ENCODE measurements at regions not wholly inside any gene's neighbourhood (a gene's known extent, or its start where the extent isn't known, plus 50 kb on each side); places are given as distances from the start of the nearest gene placed in this dataset.
"Not testable (repeated sequence)": the region's sequence is repeated elsewhere in the genome, so short reads cannot be mapped to it uniquely, and the experiment has no call there.

DNA sequence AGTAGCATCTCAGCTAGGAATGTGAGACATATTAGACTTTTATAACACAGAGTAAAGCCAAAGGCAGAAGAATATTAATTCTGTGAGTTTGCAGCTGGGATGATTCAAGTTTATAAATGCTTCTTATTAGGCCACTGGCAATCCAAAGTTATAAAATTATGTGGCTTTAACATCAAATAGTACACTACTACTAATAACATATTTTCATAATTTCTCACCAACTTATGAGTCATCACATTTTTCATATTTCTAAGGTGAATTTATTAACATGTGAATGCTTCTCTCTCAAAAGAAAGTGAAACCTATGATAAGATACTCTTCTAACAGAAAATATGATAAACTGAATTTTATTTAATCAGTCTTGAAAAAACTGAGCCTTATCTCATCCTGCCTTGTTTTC, 1348.2 kb upstream of the ALCAM start:
- H3K36me3 ChIP-seq (ENCODE audit: insufficient read depth, insufficient read length, low read length): no peaks in the 10 kb centered on the region
- no peak overlapping the region for H3K4me3 ChIP-seq (ENCODE audit: insufficient read length, low read depth)
- H3K4me1 ChIP-seq (ENCODE audit: insufficient read depth, insufficient read length): no peaks in the 10 kb centered on the region
- H3K27me3 ChIP-seq (ENCODE audit: insufficient read depth, insufficient read length): no peaks in the 10 kb centered on the region
- TF ChIP-seq SUZ12 (IDR thresholded peaks at IDR 0.05; ENCODE audit: extremely low read depth, insufficient read depth, insufficient read length) (no peak), ZNF274 (IDR thresholded peaks at IDR 0.05; ENCODE audit: low read depth, low read length) (no peak), YY1 (IDR thresholded peaks at IDR 0.05; ENCODE audit: insufficient read depth, insufficient read length) (no peak)
- no peak overlapping the region for H3K9ac ChIP-seq (ENCODE audit: insufficient read length, low read depth)
- no peak for DNase-seq (ENCODE audit: low read depth, low spot score)
- no peaks in the 10 kb centered on the region for H3K9me3 ChIP-seq (ENCODE audit: insufficient read depth, low read length)

GRCh38 chr3:104031598-104031997, 1335.1 kb upstream of the ALCAM start:
- no peak for DNase-seq (ENCODE audit: low read depth, low spot score)
- no peak for TF ChIP-seq YY1 (IDR thresholded peaks at IDR 0.05; ENCODE audit: insufficient read depth, insufficient read length)
- TF ChIP-seq SUZ12 (IDR thresholded peaks at IDR 0.05; ENCODE audit: extremely low read depth, insufficient read depth, insufficient read length): no peak
- TF ChIP-seq ZNF274 (IDR thresholded peaks at IDR 0.05; ENCODE audit: low read depth, low read length): no peak
- Histone ChIP-seq H3K4me1 (ENCODE audit: insufficient read depth, insufficient read length) (no peaks in the 10 kb centered on the region), H3K9me3 (ENCODE audit: insufficient read depth, low read length) (no peaks in the 10 kb centered on the region), H3K9ac (ENCODE audit: insufficient read length, low read depth) (no peak overlapping the region), H3K27me3 (ENCODE audit: insufficient read depth, insufficient read length) (no peaks in the 10 kb centered on the region), H3K36me3 (ENCODE audit: insufficient read depth, insufficient read length, low read length) (no peaks in the 10 kb centered on the region), H3K4me3 (ENCODE audit: insufficient read length, low read depth) (no peak overlapping the region)

GRCh38 chr3:104032283-104032682, 1334.4 kb upstream of the ALCAM start:
- DNase-seq (ENCODE audit: low read depth, low spot score): peak; percentile 9
- Histone ChIP-seq H3K36me3 (ENCODE audit: insufficient read depth, insufficient read length, low read length) (no peaks in the 10 kb centered on the region), H3K4me3 (ENCODE audit: insufficient read length, low read depth) (no peak overlapping the region), H3K9ac (ENCODE audit: insufficient read length, low read depth) (no peak overlapping the region), H3K4me1 (ENCODE audit: insufficient read depth, insufficient read length) (no peaks in the 10 kb centered on the region), H3K27me3 (ENCODE audit: insufficient read depth, insufficient read length) (no peaks in the 10 kb centered on the region), H3K9me3 (ENCODE audit: insufficient read depth, low read length) (no peaks in the 10 kb centered on the region)
- TF ChIP-seq ZNF274 (IDR thresholded peaks at IDR 0.05; ENCODE audit: low read depth, low read length) (no peak), SUZ12 (IDR thresholded peaks at IDR 0.05; ENCODE audit: extremely low read depth, insufficient read depth, insufficient read length) (no peak), YY1 (IDR thresholded peaks at IDR 0.05; ENCODE audit: insufficient read depth, insufficient read length) (no peak)

DNA sequence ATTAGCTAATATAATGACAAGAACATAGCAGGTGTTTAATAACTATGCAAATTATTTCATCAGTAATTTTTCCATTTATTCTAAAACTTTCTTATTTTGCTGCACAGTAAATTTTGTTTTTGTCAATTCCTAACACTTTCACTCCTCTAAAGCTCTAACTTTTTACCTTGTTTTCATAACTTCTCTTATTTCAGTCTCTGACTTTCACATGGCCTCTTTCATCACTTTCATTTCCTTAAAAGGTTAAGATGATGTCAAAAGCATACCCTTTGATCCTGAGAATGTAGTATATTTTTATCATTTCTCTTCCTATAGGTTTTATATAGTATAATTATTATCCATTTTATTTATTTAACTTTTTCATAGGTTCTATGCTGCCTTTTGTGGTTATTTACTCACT, 1325.8 kb upstream of the ALCAM start:
- Histone ChIP-seq H3K9ac (ENCODE audit: insufficient read length, low read depth) (no peak overlapping the region), H3K4me1 (ENCODE audit: insufficient read depth, insufficient read length) (no peaks in the 10 kb centered on the region), H3K36me3 (ENCODE audit: insufficient read depth, insufficient read length, low read length) (no peaks in the 10 kb centered on the region), H3K4me3 (ENCODE audit: insufficient read length, low read depth) (no peak overlapping the region), H3K9me3 (ENCODE audit: insufficient read depth, low read length) (no peaks in the 10 kb centered on the region), H3K27me3 (ENCODE audit: insufficient read depth, insufficient read length) (no peaks in the 10 kb centered on the region)
- DNase-seq (ENCODE audit: low read depth, low spot score): no peak
- TF ChIP-seq SUZ12 (IDR thresholded peaks at IDR 0.05; ENCODE audit: extremely low read depth, insufficient read depth, insufficient read length): no peak
- no peak for TF ChIP-seq ZNF274 (IDR thresholded peaks at IDR 0.05; ENCODE audit: low read depth, low read length)
- TF ChIP-seq YY1 (IDR thresholded peaks at IDR 0.05; ENCODE audit: insufficient read depth, insufficient read length): no peak

DNA sequence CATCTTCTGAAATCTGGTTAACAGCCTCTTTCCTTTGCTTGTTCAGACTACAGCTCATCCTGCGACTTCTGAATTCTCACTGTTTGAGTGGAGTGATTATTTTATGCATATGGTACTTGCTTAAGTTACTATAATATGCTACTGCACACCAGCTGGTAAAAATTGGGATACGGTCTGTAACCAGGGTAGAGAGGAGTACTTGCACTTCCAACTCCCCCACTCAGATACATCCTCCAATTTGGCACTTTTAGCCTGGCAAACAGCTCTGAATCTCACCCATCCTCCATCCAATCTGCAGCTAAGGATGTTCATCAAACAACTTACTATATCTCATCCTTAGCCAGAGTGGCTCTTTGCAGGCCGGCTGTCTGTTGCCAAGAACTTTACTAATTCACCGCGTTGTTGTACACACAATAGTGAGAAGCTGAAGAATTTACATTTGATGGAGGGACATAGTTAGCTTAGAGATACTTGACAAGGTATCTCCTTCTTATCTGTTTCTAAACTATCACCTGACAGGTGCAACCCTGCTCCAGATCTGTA, 1323.6 kb upstream of the ALCAM start:
- DNase-seq (ENCODE audit: low read depth, low spot score); H3K9me3 ChIP-seq (ENCODE audit: insufficient read depth, low read length); H3K27me3 ChIP-seq (ENCODE audit: insufficient read depth, insufficient read length); H3K4me1 ChIP-seq (ENCODE audit: insufficient read depth, insufficient read length); H3K9ac ChIP-seq (ENCODE audit: insufficient read length, low read depth); H3K4me3 ChIP-seq (ENCODE audit: insufficient read length, low read depth); H3K36me3 ChIP-seq (ENCODE audit: insufficient read depth, insufficient read length, low read length): not testable (repeated sequence)

DNA sequence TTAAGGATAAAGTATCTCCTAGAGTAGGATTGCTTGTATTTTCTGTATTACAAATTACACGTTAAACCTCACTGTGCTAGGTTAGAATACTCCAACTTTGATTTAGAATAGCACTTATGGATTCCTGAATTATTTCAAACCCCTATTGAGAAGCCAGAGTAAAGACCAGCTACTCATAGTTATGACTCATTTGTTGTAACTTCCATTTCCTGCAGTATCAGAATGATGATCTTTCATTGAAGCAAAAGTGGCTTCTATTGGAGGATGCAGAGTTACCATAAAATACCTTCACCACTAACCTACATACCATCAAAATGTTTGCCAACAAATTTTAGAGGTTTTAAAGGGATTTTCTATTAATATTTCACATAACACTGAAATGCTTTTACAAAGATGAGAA, 1322.7 kb upstream of the ALCAM start:
- H3K27me3 ChIP-seq (ENCODE audit: insufficient read depth, insufficient read length): no peaks in the 10 kb centered on the region
- TF ChIP-seq ZNF274 (IDR thresholded peaks at IDR 0.05; ENCODE audit: low read depth, low read length): no peak
- TF ChIP-seq SUZ12 (IDR thresholded peaks at IDR 0.05; ENCODE audit: extremely low read depth, insufficient read depth, insufficient read length): no peak
- TF ChIP-seq YY1 (IDR thresholded peaks at IDR 0.05; ENCODE audit: insufficient read depth, insufficient read length): no peak
- H3K9ac ChIP-seq (ENCODE audit: insufficient read length, low read depth): no peak overlapping the region
- no peak overlapping the region for H3K4me3 ChIP-seq (ENCODE audit: insufficient read length, low read depth)
- H3K9me3 ChIP-seq (ENCODE audit: insufficient read depth, low read length): no peaks in the 10 kb centered on the region
- H3K36me3 ChIP-seq (ENCODE audit: insufficient read depth, insufficient read length, low read length): no peaks in the 10 kb centered on the region
- no peaks in the 10 kb centered on the region for H3K4me1 ChIP-seq (ENCODE audit: insufficient read depth, insufficient read length)
- no peak for DNase-seq (ENCODE audit: low read depth, low spot score)

GRCh38 chr3:104066658-104067057, 1300.1 kb upstream of the ALCAM start:
- peak; percentile 33 for DNase-seq (ENCODE audit: low read depth, low spot score)
- Histone ChIP-seq H3K4me1 (ENCODE audit: insufficient read depth, insufficient read length) (no peaks in the 10 kb centered on the region), H3K27me3 (ENCODE audit: insufficient read depth, insufficient read length) (no peaks in the 10 kb centered on the region), H3K9me3 (ENCODE audit: insufficient read depth, low read length) (peaks cover 3% of the 10 kb centered on the region; the same call in 1 of the 2 replicates), H3K36me3 (ENCODE audit: insufficient read depth, insufficient read length, low read length) (no peaks in the 10 kb centered on the region), H3K9ac (ENCODE audit: insufficient read length, low read depth) (no peak overlapping the region), H3K4me3 (ENCODE audit: insufficient read length, low read depth) (no peak overlapping the region)
- TF ChIP-seq SUZ12 (IDR thresholded peaks at IDR 0.05; ENCODE audit: extremely low read depth, insufficient read depth, insufficient read length) (no peak), YY1 (IDR thresholded peaks at IDR 0.05; ENCODE audit: insufficient read depth, insufficient read length) (no peak), ZNF274 (IDR thresholded peaks at IDR 0.05; ENCODE audit: low read depth, low read length) (no peak)

GRCh38 chr3:104069114-104069513, 1297.6 kb upstream of the ALCAM start:
- Histone ChIP-seq H3K27me3 (ENCODE audit: insufficient read depth, insufficient read length) (no peaks in the 10 kb centered on the region), H3K36me3 (ENCODE audit: insufficient read depth, insufficient read length, low read length) (no peaks in the 10 kb centered on the region), H3K4me3 (ENCODE audit: insufficient read length, low read depth) (no peak overlapping the region), H3K9me3 (ENCODE audit: insufficient read depth, low read length) (peaks cover 3% of the 10 kb centered on the region; the same call in 1 of the 2 replicates), H3K9ac (ENCODE audit: insufficient read length, low read depth) (no peak overlapping the region), H3K4me1 (ENCODE audit: insufficient read depth, insufficient read length) (no peaks in the 10 kb centered on the region)
- DNase-seq (ENCODE audit: low read depth, low spot score): no peak
- TF ChIP-seq YY1 (IDR thresholded peaks at IDR 0.05; ENCODE audit: insufficient read depth, insufficient read length): no peak
